NCI-H460 (cell line): ENCODE measurements at regions not wholly inside any gene's neighbourhood (a gene's known extent, or its start where the extent isn't known, plus 50 kb on each side); places are given as distances from the start of the nearest gene placed in this dataset.
A peak's percentile ranks its signal among the peaks of the same experiment; 100 is the strongest.
"Not testable (repeated sequence)": the region's sequence is repeated elsewhere in the genome, so short reads cannot be mapped to it uniquely, and the experiment has no call there.

ENCODE experiments used
- DNase-seq: peaks from one replicate; pipeline ENCODE4 v3.0.0-alpha.2; 2016; ENCODE audit warnings: low read depth; ENCODE audit errors: extremely low read depth

DNA sequence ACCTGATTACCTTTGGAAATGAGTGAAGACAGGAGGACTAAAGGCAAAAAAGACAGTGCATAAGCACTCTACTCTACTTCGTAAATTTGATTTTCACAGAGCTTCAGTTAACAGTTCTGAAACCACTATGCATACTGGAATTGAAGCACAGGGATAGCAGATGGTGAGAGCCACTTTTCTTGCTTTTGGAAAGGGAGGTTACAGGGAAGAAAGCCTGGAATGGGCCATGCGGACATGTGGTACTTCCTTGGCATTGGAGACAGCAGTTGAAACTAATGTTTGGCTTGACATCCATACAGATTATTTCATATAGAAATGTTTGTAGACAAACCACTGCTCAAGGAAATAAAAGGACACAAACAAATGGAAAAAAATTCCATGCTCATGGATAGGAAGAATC lies 585.6 kb upstream of the RAB6C start:
- no peak for DNase-seq

DNA sequence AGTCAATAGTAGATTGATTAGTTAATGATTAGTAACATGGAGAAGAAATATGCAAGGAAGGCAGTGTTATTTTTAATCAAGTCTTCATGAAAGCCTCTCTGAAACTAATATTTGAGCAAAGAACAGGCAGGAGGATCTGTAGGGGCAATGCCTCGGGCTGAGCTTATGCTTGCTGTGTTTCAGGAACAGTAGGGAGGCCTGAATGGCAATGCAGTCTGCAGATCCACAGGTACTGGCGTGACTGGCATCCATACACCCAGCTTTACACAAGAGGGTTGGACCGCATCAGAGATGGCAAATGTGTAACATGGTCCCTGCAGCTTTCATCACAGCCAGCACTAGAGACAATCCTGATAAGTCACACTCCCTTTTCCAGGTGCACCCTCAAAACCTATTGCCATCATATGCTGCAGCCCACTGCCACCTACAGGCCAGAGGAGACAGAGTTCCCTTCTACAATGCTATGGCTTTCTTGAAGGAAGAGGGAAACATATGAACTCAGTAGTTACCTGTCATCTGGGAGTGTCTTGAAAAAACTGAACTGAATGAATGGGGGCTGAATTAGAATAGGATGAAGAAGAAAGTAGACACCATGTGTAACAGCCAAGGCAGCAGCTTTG lies 582.4 kb upstream of the RAB6C start:
- peak; percentile 13 for DNase-seq

DNA sequence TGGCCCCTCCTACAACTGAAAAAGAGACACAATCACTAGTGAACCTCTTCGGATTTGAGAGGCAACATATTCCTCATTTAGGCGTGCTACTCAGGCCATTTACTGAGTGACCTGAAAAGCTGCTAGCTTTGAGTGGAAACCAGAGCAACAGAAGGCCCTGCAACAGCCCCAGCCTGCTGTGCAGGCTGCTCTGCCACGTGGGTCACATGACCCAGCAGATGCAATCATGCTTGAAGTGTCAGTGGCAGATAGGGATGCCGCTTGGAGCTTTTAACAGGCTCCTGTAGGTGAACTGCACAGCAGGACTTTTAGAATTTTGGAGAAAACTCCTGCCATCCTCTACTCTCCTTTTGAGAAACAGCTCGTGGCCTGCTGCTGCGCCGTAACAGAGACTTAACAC lies 578.6 kb upstream of the RAB6C start:
- DNase-seq, result no peak

DNA sequence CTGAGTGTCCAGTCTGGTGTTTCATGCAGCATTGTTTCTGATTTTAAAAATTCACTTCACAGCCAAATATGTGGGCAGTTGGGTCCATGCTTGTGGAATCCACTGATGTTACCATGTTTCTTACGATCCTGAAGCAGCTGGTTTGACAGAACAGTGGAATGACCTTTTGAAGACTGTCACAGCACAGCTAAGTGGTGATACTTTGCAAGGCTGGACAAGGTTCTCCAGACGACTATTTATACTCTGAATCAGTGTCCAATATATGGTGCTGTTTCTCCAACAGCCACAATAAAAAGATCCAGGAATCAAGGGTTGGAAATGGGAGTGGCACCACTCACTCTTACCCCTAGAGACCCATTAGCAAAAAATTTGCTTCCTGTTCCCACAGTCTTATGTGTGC lies 577.4 kb upstream of the RAB6C start:
- DNase-seq, result no peak

DNA sequence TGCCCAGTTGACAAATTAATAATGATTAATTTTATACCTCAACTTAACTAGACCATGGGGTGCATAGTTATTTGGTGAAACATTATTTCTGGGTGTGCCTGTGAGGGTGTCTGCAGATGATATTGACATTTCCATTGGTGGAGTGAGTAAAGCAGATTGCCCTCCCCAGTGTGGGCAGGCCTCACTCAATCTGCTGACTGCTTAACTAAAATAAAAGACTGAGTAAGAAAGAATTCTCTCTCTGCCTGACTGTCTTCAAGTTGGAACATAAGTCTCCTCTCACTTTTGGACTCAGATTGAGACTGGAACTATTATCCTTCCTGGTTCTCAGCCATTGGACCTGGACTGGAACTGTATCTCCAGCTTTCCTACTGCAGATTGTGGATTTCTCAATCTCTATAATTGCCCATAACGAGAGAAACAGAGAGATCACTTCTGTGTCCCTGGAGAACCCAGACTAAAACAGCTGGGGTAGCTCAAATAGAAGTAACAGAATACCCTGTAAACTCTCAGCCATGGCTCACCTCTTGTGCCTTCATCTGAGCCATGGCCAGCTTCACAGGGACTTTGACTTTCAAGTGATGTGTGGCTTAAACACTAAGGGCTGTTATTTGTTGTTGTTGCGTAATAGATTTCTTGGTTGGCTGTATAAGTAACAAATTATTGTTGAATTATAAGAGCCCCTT lies 575.3 kb upstream of the RAB6C start:
- no peak for DNase-seq

DNA sequence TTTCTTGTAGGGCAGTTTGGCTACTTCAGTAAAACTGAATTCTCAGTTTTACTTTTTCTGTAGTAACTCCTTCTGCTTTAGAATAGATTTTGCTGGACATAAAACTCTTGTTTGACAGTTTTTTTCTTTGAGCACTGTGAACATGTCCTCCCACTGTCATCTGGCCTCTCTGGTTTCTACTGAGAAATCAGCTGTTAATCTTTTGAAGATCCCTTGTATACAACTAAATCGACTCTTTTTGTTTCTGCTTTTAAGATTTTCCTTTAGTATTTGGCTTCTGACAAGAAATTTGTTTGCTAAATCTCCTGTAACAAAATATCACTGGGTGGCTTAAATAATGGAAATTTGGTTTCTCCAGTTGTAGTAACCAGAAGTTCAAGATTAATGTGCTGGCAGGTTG lies 570.9 kb upstream of the RAB6C start:
- DNase-seq, result no peak

DNA sequence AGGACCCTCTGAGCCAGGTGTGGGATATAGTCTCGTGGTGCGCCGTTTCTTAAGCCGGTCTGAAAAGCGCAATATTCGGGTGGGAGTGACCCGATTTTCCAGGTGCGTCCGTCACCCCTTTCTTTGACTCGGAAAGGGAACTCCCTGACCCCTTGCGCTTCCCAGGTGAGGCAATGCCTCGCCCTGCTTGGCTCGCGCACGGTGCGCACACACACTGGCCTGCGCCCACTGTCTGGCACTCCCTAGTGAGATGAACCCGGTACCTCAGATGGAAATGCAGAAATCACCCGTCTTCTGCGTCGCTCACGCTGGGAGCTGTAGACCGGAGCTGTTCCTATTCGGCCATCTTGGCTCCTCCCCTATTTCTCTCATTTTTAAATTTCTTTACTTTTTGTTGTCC lies 562.4 kb upstream of the RAB6C start:
- DNase-seq, result not testable (repeated sequence)

DNA sequence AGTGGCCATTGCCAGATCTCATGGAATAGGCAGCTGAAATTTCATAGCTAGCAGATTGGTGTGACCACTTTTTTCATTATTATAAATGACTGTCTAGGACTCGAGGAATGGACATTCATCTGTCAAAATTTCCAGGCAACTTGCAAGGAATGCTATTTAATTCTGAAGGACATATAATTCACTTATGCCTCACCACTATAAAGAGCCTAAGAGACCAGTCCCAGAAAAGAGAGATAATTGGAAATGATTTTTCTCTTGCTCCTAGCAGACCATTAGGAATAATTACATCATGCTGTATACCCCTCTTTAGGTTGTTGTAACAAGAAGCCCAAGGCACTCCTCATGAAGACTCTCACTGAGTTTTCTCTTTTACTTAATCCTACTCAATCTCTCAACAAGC lies 557.4 kb upstream of the RAB6C start:
- DNase-seq, result no peak

DNA sequence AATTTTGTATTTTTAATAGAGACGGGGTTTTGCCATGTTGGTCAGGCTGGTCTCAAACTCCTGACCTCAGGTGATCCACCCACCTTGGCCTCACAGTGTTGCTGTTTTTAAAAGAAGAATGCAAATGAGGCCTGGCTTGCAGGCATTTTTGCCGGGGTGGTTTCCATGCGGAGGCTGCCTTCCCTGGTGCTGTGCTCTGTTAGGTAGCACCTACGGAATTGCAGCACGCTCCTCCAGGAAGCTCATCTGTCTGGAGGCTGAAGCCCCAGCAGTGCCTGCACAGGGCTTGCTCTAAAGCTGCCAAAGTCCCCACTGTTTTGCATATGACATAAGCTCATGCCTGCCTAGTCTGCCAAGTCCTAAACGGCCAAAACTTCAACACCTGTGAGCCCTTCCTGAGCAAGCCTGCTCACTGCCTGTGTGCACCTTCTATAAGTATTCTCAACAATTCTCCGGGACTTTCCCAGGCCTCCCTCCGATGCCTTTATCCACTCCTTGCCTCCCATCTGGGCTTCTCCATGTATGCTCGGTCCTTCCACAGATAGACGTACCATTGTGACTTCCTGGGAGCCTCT lies 551.3 kb upstream of the RAB6C start:
- no peak for DNase-seq

DNA sequence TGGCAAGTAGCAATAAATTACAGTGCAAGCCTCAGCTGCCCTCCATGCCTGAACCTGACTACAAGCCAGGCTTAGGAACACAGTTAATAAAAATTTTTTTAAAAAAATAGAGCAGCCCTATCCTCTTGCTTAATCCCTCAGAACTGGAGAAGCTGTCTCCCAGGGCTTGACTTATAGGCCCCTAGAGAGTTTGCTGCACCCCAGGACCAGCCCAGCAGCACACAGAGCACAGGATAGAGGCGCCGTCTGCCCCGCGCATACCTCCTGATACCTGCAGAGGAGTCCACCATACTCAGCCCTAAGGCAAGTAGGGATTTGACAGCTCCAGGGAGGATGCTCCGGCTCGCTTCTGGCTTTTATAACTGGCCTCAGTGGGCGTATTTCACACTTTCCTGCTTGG lies 548.6 kb upstream of the RAB6C start:
- no peak for DNase-seq

DNA sequence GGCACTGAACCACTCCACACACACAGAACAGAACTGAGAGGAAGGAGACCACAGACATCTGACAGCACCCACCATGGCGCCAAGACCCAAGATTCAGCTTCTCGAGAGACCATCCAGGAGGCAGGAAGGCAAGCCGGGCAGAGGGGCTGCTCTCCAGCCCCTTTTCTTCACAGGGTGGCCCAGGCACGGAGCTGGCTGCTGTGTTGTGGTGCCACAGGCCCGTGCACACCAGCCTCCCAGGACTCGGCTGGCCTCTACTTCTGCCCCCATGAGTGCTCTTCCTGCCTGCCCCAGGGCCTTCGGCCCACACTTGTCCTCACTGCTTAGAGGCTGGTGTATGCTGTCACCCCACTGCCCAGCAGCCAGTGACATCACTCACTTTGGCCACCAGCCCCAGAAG lies 547.6 kb upstream of the RAB6C start:
- no peak for DNase-seq

DNA sequence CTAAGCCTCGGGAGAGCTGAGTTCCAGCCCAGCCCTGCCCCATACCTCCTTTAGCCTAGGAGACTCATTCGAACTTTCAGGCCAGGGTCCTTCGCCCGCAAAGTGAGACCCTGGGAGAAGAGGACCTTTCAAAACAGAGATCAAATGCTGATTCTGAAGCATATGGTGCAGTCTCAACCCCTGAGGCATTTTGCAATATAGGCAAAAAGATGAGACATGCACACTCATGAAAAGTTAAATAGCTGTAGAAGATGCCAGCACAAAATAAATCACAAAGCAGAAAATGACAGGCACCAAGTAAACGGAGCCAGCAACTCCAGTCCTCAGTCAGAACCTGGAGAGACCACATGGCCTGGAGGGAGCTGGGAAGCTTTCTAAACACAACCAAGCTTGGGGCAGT lies 542.7 kb upstream of the RAB6C start:
- no peak for DNase-seq

DNA sequence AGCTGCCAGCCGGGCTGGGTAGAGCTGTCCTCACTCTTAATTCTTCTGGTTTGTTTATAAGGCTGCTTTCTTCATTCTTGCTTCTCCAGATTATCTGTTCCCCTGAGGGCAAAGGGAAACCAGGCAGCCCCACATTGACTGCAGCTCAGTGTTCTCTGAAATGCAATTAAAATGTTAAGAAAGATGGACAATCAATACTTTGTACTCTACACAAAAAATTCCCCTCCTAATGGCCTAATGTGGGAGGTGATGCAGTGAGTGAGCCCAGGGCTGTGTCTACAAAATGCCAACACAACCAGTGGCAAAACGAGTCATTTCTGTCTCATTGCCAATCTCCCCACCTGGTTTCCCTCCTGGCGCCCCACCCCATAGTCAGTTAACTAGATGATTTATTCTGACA lies 541.7 kb upstream of the RAB6C start:
- DNase-seq, result no peak

DNA sequence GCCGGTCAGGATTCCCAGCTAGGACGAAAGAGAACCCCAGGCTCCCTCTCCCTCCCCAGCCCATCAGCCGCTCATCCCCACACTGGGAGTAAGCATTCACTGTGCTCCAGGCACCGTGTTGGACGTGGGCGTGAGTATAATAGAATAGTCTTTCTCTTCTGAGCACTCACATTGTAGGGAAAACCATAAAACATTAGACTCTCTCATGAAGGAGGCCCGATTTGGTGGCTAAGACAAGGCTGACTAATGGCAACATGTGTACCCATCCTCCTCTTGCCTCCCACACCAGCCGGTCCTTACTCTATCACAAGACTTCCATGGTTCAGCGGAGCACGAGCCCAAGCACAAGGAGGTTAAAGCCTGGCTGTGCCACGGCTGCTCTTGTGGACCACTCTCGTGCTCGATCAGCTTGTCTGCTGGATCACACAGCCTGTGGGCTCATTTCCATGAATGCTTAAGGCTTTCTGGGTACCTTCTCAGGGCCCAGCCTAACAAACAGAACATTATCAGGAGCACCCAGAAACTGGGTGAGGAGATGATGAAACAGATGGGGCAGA lies 540.9 kb upstream of the RAB6C start:
- no peak for DNase-seq

DNA sequence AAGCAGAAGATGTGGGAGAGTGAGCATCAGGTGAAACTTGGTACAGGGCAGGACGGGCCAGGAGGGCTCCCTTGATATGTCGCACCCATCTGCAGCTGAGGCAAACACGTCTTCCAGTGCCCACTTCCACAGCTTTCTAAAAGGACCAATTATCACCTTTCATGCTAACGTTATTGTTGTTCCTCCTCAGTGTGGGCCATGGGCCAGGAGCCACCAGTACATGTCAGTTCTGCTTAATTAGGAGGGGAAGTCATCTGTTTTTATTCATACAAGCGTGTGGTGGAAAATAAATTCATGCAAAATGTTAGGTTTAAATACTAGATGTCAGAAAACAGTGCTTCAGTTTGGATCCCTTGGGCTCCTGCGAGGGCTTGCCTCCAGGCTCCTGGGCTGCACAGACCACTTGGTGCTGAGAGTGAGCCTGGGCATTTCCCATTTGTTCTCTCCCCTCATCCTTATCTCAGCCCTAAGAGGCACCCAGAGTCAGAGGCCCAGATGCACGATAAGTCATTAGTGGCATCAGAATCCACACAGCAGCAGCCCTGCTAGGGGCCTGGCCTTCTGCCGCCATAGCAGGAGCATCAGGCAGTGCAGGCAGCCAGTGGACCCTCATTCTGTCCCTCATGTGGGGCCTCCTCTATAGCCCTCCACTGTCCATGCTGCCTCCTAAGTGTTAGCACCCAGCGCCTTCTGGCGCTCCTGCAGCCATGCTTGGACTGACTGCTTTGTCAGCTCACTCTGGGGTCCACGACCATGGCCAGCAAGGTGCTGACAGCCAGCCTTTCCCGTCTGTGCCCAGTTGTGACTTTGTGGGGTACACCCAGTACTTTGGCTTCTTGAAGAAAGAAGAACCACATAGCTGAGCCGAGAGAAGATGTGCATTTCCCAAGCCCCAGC lies 539.8 kb upstream of the RAB6C start:
- no peak for DNase-seq

DNA sequence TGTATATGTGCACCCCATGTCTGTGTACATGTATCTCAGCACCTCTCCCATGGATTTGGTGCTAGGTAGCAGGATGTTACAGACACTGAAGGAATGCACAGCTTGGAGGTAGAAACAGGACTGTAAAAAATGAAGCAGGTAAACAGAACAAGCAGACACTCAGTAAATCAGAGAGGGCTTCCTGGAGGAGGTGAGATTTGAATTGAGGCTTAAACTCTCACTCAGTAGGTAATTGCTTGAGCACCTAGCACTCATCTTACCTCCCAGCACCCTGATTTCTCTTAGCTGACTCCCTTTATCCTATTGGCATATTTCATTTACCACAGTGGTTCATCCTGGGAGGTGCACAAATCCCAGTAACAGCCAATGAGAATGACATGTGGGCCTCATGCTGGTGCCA lies 537.9 kb upstream of the RAB6C start:
- DNase-seq, result no peak

DNA sequence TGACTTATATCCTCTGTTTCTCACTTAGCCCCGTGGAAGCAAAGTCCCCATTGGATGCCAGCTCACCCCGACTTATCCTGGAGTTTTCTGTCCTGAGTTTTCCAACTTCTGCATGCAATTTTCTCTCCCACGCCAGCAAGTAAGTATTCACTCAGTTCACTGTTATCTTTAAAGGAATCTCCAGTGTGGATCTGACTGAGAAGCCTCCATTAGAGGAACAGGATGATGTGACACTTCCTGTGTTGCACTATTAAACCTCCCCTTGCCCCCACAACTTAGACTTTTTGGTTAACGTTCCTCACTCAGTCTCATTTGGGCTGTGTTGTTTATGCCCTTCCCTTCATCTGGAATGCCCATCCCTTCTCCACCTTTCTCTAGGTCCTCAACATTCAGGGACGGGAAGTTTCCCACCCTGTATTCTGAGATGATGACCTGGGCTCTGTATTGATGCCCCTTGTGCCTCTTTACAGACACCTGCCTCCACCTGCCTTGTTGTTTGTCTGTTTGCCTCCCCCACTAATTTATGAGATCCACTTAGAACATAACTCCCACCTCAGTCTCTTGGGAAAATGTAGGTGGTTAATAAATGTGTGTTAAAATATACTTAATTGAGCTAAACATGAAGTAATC lies 536.1 kb upstream of the RAB6C start:
- no peak for DNase-seq

DNA sequence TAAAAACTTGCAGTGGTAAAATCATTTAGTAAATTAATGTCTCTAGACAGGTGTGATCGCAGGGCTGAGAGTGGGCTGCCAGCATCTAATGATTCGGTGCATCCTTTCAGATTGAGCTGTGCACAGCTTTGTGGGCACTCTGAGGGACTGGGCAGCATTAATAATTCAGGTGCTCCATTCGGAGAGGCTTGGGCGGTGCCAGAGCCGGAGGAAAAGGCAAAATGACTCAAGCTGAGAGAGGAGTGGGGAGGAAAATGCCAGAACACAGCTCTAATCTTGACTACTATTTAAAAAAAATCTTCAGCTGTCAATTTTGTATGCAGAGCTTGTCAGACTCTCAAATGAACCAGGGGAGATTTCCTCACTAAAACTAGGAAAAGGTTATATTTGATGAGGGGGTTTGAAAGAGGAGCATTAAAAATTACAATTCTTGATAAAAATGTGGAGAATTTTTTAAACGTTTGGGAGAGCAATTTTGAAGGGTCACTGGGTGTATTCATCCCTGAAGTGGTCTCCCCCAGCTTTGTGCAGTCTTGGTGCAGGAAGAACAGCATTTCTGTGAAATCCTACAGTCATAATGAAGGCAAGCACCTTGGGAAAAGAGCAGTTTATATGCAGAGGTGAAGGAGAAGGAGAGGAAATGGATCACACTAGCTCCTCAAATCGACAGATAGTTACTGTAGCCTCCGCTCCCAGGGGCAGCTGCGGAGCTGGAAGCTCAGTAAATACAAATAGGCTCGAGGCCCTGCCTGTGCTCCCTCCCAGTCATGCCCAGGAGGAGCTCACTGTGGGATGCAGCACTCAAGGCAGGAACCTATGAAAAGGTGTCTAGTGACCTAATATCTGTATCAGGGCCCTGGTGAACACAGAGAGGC lies 535.4 kb upstream of the RAB6C start:
- DNase-seq, result no peak

DNA sequence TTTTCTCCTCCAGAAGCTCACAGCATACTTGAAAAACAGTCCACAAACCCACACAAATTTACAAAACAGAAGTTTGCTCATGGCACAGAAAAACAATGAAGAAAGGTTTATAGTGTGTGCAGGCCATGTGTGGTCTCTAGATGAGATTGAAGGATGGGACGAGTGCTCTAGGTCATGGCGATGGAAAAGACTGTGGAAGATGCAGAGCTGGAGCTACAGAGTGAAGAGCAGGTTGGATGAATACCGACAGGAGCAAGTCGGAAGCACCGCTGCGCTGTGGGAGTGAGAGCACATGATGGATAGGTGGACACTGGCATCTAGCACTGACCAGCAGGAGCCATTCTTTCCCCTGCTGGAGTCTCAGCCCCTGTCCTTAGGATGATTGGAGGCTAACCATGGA lies 534.7 kb upstream of the RAB6C start:
- no peak for DNase-seq

DNA sequence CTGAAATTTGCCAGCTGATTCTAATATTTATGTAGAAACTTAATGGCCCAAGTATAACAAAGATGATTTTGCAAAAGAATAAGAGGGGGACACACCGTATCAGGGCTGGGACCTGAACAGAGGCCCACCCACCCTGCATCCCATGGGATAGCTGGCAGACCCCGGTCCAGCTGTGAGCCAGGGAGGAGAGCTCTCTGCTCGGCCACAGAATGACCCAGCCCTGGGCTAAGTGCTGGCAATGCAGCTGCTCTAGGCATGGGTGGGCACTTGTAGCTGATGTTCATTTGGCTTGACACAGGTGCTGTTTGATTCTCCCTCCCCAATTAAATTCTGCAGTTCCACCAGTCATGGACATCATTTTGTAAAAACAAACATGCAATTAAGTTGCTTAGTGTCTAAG lies 522.8 kb upstream of the RAB6C start:
- DNase-seq, result no peak
